GM20431 (cell line): ENCODE measurements at regions not wholly inside any gene's neighbourhood (a gene's known extent, or its start where the extent isn't known, plus 50 kb on each side); places are given as distances from the start of the nearest gene placed in this dataset.
"Not testable (repeated sequence)": the region's sequence is repeated elsewhere in the genome, so short reads cannot be mapped to it uniquely, and the experiment has no call there.

ENCODE experiments used
- in situ Hi-C: fragments of 300-500 bp; cut with MseI, MboI; formaldehyde crosslinking; loops from one replicate; pipeline ENCODE4 v1.15.0; 2020; ENCODE audit warnings: low sequenced_read_pairs; ENCODE audit not compliant: unreplicated experiment

DNA sequence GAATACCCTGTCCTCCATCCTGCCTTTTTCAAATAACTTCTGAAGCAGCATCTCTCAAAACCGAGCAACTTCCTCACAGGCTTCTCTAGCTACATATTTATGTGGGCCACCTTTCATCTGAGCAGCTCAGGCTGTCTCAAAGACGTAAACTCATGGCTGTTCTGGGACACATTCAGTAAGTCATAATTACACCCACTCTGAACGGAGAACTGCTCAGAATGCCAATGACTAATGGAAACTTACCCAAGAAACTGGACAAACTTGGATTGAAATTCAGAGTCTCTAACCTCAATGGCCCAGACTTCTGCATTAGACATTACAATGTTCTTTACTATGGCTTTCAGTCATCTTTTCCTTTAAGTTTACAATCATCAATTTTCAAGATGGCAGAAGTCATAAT is 145.2 kb downstream of the RAD51AP2 start:
- in situ Hi-C loops = no loop called here

GRCh38 chr2:17363846-17364245 is 154.4 kb downstream of the RAD51AP2 start:
- in situ Hi-C loops = no loop called here

DNA sequence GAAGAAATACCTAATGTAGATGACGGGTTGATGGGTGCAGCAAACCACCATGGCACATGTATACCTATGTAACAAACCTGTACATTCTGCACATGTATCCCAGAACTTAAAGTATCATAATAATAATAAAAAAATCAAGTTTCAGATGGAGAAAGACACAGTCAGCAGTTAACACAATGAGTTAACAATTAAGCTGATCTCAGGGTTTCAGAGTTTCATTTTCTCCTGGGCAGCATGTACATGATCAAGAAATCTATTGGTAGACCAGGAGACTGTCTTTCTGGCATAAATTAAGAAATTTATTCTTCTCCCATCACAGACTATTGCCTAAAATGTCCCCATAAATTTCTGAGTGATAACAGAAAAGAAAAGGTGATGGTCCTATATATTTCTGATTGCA is 155.3 kb downstream of the RAD51AP2 start:
- in situ Hi-C loops = no loop called here

DNA sequence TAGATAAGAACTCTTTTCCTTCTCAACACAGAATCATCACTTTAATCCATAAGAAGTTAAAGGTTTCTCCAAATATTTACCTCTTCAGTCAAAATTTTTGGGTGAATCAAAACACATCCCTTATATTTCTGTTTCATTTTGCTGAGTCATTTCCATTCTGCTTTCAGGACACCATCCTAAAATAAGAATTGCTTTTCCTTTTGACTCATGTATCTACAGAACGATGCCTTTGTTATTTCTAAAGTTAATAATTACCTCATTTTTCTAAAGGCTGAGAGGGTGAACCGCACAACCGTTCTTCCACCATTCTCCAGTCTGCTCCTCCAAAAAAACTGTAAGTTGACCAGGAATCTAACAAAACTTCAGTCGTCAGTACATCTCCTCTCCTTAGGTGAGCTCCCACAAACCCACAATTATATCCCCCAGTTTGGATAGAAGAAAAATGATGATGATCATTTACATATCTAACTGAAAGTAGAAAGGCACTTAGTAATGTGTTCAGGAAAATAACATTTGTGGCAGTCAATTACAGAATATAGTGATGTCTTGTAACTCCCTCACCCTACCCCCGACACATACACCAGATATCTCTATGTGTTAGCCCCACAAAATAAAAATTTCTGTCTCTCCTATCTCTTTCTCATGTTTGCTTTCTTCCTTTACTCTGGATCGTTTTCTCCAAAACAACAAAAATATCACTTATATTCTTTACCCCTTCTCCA is 162.5 kb downstream of the RAD51AP2 start:
- in situ Hi-C loops = no loop called here

- in situ Hi-C loops = no loop called here
These were observed 165.0 kb downstream of the RAD51AP2 start for GRCh38 chr2:17353263-17353662.

GRCh38 chr2:17342692-17343091 is 175.5 kb downstream of the RAD51AP2 start:
- in situ Hi-C loops = not testable (repeated sequence)

DNA sequence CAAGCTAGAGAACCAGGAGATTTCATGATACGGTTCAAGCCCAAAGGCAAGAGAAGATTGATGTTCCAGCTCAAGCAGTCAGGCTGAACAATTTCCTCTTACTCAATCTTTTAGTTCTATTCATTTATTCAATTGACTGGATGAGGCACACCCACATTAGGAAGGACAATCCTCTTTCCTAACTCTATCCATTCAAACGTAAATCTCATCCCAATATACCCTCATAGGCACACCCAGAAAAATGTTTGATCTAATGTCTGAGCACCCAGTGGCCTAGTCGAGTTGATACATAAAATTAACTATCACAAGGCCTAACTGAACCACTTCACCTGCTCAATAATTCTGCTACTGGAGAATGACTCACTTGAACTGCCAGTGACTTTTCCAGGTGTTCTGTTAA is 180.7 kb downstream of the RAD51AP2 start:
- in situ Hi-C loops = no loop called here

GRCh38 chr2:17336458-17336857 is 181.8 kb downstream of the RAD51AP2 start:
- in situ Hi-C loops = no loop called here

DNA sequence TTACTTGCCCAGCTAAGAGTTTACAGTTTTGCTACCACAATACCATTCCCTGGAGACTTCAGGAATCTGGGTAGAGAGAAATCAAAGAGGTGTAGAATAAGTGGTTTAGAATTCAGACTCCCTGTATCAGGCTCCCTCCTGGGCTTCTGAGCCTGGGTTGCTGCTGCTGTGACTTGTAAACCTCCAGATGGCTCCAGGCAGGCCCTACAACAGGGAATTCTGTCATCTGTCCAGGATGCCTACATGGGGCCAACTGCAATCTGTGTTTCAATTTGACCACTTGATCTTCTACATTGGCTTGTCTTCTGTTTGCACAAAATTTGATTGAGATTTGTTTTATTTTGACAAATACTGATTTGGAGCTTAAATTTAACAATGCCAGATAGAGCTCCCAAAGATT is 183.9 kb downstream of the RAD51AP2 start:
- in situ Hi-C loops = no loop called here

- in situ Hi-C loops = no loop called here
These were observed 186.6 kb downstream of the RAD51AP2 start for GRCh38 chr2:17331636-17332035.

- in situ Hi-C loops = no loop called here
These were observed 190.1 kb downstream of the RAD51AP2 start for GRCh38 chr2:17328161-17328560.

GRCh38 chr2:17327649-17328048 is 190.6 kb downstream of the RAD51AP2 start:
- in situ Hi-C loops = no loop called here

DNA sequence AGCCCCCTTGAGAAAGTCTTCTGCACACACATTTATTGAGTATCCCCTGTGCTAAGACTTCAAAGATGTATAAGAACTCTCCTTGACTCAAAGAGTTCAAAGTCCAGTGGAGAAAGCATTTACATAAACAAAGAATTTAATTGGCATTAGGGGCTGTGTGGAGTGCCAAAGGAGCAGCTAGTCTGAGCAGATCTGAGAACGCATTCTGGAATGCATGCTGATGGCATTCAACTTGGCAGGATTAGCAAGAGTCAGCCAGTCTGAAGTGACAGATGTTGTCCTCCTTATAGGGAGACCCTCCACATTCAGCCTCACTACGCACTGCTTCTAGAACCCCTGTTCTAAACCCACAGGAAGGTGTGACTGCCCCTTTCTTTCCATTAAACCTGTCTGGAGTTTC is 191.5 kb downstream of the RAD51AP2 start:
- in situ Hi-C loops = no loop called here

DNA sequence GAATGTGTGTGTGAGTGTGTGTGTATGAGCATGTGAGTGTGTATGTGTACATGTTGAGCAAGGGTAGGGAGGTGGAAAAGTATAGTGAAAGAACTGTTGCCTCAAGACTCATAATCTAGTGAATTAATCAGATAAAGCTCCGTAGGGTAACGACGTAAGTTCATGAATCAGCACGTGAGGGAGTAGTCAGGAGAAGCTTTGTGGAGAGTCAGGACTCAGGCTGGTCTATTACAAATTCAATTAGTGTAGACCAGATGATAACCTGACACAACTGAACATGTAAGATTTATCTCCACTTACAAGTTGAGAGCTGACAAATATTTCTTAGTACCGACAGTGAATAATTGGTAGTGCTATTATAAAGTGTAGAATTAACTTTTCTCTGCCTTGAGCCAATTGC is 194.5 kb downstream of the RAD51AP2 start:
- in situ Hi-C loops = no loop called here

GRCh38 chr2:17322461-17322860 is 195.8 kb downstream of the RAD51AP2 start:
- in situ Hi-C loops = no loop called here

- in situ Hi-C loops = loop anchor here (10.0 kb wide), 1 partner anchor 544 kb away; no protein-coding TSS in a partner anchor
These were observed 199.2 kb downstream of the RAD51AP2 start for GRCh38 chr2:17319090-17319489.

GRCh38 chr2:17318013-17318412 is 200.2 kb downstream of the RAD51AP2 start:
- in situ Hi-C loops = loop anchor here (10.0 kb wide), 1 partner anchor 543 kb away; no protein-coding TSS in a partner anchor

GRCh38 chr2:17317439-17317976 is 200.7 kb downstream of the RAD51AP2 start:
- in situ Hi-C loops = loop anchor here (10.0 kb wide), 1 partner anchor 543 kb away; no protein-coding TSS in a partner anchor

DNA sequence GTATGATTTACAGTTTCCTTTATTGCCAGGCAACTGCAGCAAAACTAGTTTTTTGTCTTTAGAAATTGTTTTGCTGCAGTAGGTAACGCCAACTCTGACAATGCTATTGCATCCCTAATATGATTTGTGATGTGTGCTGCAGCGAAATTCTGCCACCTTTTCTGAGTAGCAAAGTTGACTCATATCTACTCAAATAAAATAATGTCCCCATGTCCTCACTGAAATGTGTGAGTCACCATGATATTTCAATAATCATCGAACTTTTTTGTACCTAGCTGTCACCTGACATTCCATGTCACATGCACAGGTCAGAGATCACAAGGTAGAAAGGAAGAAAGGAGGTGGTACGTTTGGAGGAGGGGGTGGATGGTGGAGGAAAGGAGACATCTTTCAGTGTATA is 205.0 kb downstream of the RAD51AP2 start:
- in situ Hi-C loops = loop anchor here (10.0 kb wide), 1 partner anchor 538 kb away; no protein-coding TSS in a partner anchor

- in situ Hi-C loops = loop anchor here (10.0 kb wide), 1 partner anchor 537 kb away; no protein-coding TSS in a partner anchor
These were observed 206.3 kb downstream of the RAD51AP2 start for GRCh38 chr2:17311771-17312511.

DNA sequence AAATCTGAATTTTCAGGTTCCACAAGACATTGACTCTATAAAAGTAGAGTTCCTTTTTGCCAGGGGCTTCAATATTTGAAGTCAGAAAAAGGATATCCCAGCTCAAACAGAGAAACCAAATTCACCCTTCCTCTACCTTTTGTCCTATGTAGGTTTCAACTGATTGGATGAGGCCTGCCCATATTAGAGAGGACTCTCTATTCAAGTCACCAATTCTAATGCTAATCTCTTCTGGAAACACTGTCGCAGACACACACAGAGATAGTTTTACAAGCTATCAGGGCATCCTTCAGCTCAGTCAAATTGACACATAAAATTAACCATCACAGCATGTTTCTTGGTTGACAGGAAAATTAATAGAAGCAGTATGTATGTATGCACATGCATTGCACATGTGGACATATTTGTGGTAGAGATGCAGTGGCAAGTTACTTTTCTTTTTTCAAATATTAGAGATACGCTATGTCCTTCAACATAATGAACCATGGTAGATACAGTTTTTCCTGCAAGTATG is 207.1 kb downstream of the RAD51AP2 start:
- in situ Hi-C loops = loop anchor here (10.0 kb wide), 1 partner anchor 536 kb away; no protein-coding TSS in a partner anchor
